Hindlimb muscle (tissue), 1 donor: ENCODE measurements at regions not wholly inside any gene's neighbourhood (a gene's known extent, or its start where the extent isn't known, plus 50 kb on each side); places are given as distances from the start of the nearest gene placed in this dataset.

Experiments
- DNase-seq: peaks from one replicate; pipeline ENCODE4 v3.0.0-alpha.2; 2013

- no peak for DNase-seq
Observed at GRCh38 chr15:75136118-75136517, 65.6 kb upstream of the C15orf39 start.

DNA sequence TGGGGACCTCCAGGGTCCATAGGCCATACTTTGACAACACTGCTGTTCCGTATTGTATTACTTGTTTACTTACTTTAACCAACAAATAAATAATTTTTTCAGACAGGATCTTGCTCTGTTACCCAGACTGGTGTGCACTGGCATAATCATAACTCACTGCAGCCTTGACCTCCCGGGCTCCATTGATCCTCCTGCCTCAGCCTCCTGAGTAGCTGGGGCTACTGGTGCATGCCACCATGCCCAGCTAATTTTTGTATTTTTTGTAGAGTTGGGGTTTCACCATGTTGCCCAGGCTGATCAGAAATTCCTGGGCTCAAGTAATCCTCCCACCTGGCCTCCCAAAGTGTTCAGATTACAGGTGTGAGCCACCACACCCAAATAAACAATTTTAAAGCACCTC lies 64.9 kb upstream of the C15orf39 start:
- DNase-seq: no peak

- no peak for DNase-seq
Observed at GRCh38 chr15:75138016-75138999, 63.4 kb upstream of the C15orf39 start.

- no peak for DNase-seq
Observed at GRCh38 chr15:75140080-75140879, 61.4 kb upstream of the C15orf39 start.

DNA sequence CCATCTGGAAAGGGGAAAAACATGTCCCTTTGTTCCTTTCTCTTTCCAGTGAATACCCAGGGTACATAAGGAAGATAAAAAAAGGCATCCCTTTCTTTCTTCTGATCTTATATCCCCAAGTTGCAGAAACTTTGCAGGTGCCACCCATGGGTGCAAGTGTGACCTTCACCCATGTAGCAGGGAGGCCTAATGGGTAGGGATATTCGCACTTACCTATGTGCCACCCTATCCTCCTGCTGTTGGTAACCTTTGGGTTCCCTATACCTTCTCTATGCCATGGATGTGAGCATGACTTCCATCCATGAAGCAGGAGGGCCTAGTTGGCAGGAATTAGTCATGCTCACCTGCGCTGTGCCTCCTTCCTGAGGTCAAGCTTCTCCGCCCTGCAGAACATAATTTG lies 59.2 kb upstream of the C15orf39 start:
- DNase-seq: no peak

DNA sequence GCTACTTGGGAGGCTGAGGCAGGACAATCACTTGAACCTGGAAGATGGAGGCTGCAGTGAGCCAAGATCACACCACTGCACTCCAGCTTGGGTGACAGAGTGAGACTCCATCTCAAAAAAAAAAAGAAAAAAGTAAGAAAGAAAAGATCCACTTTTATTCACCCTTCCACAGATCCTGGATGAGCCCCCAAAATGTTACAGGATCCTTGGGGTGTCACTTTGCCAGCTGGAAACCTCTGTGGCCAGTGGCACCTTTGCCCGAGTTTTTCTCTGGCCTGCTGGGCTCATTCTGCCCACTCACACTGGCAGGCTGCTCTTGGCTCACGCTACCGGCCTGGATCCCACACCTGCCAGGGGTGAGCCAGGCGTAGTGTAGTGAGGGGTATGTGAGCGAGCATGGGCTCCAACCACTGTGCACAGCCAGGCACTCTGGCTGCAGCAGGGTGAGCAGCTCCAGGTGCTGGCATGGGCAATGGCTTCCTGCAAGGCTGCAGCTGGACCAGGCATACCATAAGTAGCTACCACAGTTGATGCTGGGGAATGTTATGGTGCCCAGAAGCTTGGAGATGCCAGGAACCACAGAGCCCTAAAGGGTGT lies 57.8 kb upstream of the C15orf39 start:
- DNase-seq: no peak

- no peak for DNase-seq
Observed at GRCh38 chr15:75145027-75145841, 56.4 kb upstream of the C15orf39 start.

DNA sequence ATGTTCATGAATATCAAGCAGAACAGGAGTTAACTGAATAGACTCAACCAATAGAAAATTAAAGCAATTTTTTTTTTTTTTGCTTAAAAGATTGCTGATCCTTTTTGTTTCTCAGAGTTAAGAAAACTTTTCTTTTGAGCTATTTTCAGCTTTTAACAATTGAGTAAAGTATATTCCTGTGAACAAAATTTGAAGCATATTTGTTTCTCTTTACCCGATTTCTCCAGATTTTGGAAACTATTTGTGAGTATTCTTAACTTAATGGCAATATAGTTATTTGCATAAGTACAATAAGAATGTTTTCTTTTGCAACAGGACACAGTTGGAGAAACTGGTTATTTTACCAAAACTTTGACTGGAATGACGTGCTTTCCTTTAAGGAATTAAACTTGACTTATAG lies 53.4 kb upstream of the C15orf39 start:
- no peak for DNase-seq

- DNase-seq: no peak
Observed at GRCh38 chr15:75149867-75150709, 51.6 kb upstream of the C15orf39 start.

DNA sequence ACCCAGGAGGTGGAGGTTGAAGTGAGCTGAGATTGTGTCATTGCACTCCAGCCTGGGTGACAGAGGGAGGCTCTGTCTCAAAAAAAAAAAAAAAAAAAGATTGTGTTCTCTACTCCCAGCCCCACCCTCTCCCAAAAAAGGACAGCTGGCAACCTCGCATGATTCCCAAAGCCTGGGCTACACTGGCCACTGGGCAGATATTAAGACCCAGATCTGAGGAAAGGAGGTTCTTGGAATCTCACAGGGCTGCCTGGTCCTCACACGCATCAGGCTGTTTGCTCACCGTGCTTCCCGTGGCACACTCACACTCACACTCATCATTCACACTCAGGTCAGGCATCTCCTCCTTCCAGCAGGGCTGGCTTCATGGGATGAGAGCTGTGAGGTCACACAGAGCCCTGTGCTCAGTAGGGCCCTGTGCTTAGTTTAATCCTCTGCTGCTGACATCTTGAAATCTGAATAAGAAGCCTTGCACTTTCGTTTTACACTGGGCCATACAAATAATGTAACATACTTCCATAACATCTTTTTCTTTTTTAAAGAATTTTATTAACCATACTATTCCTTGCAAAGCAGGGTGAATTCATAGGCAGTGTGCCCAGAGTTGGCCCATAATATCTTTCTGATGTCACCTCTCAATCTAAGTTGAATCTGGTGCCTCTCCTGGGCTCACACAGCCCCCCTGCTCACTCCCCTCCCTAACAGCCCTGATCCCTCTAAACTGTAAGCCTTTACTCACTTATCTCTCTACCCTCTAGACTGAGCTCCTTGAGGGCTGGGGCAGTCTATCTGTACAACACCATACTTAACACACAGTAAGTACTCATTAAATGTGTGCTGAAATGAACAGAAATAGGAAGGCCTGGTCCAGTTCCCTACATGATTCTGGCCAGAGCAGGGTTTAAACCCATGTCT lies 50.2 kb upstream of the C15orf39 start:
- DNase-seq: no peak
